ENCODE measurements at regions not wholly inside any gene's neighbourhood (a gene's known extent, or its start where the extent isn't known, plus 50 kb on each side); places are given as distances from the start of the nearest gene placed in this dataset.

DNA sequence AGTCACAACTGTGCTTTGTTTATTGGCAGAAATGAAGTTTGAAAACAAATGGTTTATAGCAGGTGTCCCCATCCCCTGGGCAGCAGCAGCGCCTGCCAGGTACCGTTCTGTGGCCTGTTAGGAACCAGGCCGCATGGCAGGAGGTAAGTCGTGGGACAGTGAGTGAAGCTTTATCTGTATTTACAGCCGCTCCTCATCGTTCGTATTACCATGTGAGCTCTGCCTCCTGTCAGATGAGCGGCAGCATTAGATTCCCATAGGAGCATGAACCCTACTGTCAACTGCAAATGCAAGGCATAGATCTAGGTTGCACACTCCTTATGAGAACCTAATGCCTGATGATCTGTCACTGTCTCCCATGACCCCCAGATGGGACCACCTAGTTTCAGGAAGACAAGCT lies 63.4 kb upstream of the SOD1 start:
- ChIA-PET POLR2A (no interaction called here), CTCF (interaction anchor here (1.4 to 2.3 kb wide), 2 partner anchors 8 to 15 kb away, joined by 3 to 7 read pairs; no protein-coding TSS in a partner anchor)
- DNase-seq (ENCODE audit: low read depth, low spot score) (no peak), FAIRE-seq (no peak)
- Histone ChIP-seq H4K20me1 (replicated peaks; ENCODE audit: control insufficient read depth, extremely low read depth, insufficient read depth, low read length) (no peaks in the 10 kb centered on the region), H3K36me3 (ENCODE audit: control insufficient read depth in 2 of 2, extremely low read depth in 1 of 2, insufficient read depth in 2 of 2, low read length in 2 of 2) (no peaks in the 10 kb centered on the region), H3K27me3 (ENCODE audit: control insufficient read depth in 2 of 2, insufficient read depth in 2 of 2, low read length in 2 of 2) (no peaks in the 10 kb centered on the region), H3K9me3 (replicated peaks; ENCODE audit: control insufficient read depth, insufficient read depth, low read length) (no peaks in the 10 kb centered on the region), H3K79me2 (ENCODE audit: control insufficient read depth, insufficient read depth, low read length) (no peaks in the 10 kb centered on the region), H3K4me3 (replicated peaks in 1 of 3; ENCODE audit: insufficient read depth in 1 of 3, low read depth in 1 of 3, low read length in 3 of 3) (no peak overlapping the region), H3K9ac (replicated peaks; ENCODE audit: extremely low read depth, insufficient read depth, low read length) (no peak overlapping the region), H3K27ac (ENCODE audit: insufficient read depth, low read depth, low read length) (no peak overlapping the region), H3K9me1 (replicated peaks; ENCODE audit: control insufficient read depth, extremely low read depth, insufficient read depth, low read length) (no peaks in the 10 kb centered on the region), H3K4me2 (ENCODE audit: insufficient read depth, low read length) (no peak overlapping the region), H3K4me1 (ENCODE audit: control insufficient read depth, extremely low read depth, insufficient read depth, low read length) (no peaks in the 10 kb centered on the region), H2AFZ (ENCODE audit: low read depth, low read length) (no peak overlapping the region)
- intact Hi-C loops (cut with micrococcal nuclease) = no loop called here
- dilution Hi-C loops (cut with MboI; ENCODE audit: extremely low pct_ligation_motif_present, low sequenced_read_pairs) = no loop called here
- TF ChIP-seq POLR2AphosphoS5 (IDR thresholded peaks at IDR 0.05; ENCODE audit: insufficient read depth, low read depth, low read length) (no peak), GATA2 (IDR thresholded peaks at IDR 0.05; ENCODE audit: insufficient read depth, insufficient read length, low read depth, low read length) (no peak), FOS (IDR thresholded peaks at IDR 0.05; ENCODE audit: borderline replicate concordance, insufficient read depth, low read length) (no peak), POLR2A (IDR thresholded peaks at IDR 0.05; ENCODE audit: low read depth, low read length) (no peak), JUN (IDR thresholded peaks at IDR 0.05; ENCODE audit: borderline replicate concordance, insufficient read depth, insufficient read length, low read depth) (no peak), EZH2 (IDR thresholded peaks at IDR 0.05; ENCODE audit: borderline replicate concordance, low read depth, low read length, severe bottlenecking) (no peak), MYC (IDR thresholded peaks at IDR 0.05; ENCODE audit: low read depth, low read length) (no peak)
- TF ChIP-seq, protein P1, sequence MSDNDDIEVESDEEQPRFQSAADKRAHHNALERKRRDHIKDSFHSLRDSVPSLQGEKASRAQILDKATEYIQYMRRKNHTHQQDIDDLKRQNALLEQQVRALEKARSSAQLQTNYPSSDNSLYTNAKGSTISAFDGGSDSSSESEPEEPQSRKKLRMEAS (IDR thresholded peaks at IDR 0.05; ENCODE audit: insufficient read depth, insufficient read length) = no peak
- TF ChIP-seq, protein P2, sequence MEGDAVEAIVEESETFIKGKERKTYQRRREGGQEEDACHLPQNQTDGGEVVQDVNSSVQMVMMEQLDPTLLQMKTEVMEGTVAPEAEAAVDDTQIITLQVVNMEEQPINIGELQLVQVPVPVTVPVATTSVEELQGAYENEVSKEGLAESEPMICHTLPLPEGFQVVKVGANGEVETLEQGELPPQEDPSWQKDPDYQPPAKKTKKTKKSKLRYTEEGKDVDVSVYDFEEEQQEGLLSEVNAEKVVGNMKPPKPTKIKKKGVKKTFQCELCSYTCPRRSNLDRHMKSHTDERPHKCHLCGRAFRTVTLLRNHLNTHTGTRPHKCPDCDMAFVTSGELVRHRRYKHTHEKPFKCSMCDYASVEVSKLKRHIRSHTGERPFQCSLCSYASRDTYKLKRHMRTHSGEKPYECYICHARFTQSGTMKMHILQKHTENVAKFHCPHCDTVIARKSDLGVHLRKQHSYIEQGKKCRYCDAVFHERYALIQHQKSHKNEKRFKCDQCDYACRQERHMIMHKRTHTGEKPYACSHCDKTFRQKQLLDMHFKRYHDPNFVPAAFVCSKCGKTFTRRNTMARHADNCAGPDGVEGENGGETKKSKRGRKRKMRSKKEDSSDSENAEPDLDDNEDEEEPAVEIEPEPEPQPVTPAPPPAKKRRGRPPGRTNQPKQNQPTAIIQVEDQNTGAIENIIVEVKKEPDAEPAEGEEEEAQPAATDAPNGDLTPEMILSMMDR (IDR thresholded peaks at IDR 0.05; ENCODE audit: extremely low read depth in 1 of 2, insufficient read depth in 1 of 2, low read depth in 1 of 2, low read length in 2 of 2) = no peak
- BruUV-seq (replicated peaks) = no TSS peak
